Mucosa of gallbladder (tissue), 1 donor: ENCODE measurements at regions not wholly inside any gene's neighbourhood (a gene's known extent, or its start where the extent isn't known, plus 50 kb on each side); places are given as distances from the start of the nearest gene placed in this dataset.

Source experiments
- DNase-seq: peaks from one replicate; pipeline ENCODE4 v3.0.0-alpha.2; 2020; ENCODE audit warnings: low spot score
- donor health status: DM: no; HTN: no; CAD: no.

DNA sequence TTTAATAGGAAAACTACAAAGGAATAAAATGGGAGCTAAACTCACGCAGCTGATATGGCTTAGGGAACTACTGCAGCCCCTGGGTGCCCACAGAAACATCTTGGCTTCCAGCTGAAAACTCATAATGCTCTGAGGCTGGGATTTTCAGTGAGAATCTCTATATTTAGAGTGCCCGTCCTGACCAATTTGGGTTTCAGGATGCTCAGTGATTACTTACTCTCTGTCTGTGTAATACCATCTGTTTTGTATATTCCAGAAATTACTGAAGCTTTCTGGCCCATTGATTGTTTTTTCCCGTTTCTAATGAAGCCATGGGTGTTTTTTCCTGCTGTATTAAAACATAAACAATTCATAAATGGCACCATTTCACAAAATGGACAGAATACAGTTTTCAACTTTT is 50.6 kb upstream of the ZNF385D start:
- DNase-seq: no peak

DNA sequence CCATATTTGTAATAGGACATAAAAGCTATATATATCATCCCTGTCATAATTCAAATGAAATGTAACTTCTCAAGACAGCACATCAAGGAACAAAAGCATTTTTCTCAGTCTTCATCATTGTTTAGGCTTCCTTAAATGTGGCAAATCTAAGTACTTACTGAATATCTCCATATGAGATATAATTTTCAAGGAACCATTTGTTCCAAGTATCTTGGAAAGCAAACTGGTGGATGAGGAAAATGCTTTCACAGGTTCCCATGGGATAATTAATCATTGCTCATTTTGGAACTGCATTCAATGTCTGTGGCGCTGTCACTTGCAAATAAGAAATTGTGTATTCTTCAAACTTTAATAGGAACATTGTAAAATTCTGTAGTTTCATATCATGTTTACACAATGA is 52.6 kb upstream of the ZNF385D start:
- DNase-seq: no peak

DNA sequence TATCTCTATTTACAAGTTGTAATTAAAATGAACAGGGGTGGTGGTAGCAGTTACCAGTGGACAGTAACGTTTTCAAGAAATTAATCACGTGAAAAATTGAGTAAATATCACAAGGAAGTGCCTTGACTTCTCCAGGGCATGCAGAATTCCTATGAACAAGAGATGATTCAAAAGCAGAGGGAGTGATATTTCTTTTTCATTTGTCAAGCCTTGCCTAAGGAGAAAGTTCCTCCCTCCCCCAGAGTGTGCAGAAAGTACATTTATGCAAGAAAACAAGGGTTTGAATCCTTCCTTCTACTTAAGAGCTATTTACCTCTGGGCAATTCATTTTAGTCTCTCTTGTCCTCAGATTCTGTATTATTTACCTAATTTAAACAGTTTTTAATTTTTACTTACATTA is 53.3 kb upstream of the ZNF385D start:
- DNase-seq: no peak

DNA sequence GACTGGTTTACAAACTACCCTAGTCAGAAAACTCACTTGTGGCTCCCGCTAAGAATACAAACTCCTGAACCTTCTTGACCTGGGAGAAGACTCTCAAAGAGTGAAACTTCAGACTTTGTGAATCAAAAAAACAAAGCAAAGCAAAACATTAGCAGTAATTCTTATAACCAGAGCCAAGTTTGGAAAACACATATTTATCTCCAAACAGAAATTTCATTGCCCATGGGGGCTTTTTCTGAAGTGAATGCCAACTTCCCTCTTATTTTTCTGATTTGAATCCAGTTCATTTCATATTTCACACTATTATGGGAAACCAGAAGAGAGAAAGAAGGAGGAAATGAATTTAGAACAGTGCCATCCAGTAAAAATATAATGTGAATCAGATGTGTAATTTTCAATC is 55.7 kb upstream of the ZNF385D start:
- no peak for DNase-seq

DNA sequence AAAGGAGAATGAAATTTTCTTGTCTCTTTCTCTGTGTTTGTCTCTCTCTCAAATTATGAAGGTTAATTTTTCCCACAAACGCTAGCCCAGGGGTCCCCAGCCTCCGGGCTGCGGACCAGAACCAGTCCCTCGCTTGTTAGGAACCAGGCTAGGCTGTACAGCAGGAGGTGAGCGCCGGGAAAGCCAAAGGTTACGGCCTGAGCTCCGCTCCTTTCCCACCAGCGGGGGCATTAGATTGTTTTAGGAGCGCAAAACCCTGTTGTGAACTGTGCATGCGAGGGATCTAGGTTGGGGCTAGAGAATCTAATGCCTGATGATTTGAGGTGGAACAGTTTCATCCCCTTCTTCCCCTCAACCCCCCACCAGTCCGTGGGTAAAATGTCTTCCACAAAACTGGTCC is 74.7 kb upstream of the ZNF385D start:
- no peak for DNase-seq

DNA sequence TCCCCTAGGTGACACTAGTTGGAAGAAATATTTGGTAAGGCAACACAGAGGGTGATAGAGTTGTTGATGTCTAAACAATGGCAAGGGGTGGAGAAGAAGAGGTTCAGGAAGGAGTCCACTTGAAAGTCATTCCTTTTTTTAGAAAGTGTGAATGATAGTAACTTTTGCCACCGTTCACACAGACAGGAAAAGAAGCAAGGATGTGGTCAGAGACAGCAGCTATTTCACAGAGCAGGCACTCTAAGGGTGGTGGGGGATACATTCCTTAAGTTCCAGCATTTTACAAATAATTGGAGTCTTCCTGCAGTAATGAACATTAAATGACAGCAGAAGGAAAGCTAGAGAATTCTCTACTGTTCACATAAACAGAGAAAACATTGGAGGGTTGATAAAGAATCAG is 75.4 kb upstream of the ZNF385D start:
- DNase-seq: no peak

DNA sequence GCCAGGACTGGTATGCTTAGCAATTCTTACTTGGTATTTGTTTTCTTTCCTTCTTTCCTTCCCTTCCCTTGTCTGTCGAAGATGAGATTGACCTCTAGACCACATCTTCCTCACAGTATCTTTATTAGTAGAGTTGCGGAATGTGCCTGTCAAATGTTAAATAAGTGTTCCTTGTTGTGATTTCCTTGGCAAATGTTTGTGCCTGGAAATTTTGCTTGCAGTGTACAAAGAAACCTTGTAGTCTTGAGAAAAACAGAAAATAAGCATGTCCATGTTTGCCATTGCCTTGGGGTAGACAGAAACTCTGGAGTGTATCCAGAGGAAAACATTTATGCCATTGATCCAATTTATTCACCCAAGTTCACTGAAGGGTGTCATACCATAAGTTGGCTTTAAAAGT is 79.5 kb upstream of the ZNF385D start:
- DNase-seq: no peak

DNA sequence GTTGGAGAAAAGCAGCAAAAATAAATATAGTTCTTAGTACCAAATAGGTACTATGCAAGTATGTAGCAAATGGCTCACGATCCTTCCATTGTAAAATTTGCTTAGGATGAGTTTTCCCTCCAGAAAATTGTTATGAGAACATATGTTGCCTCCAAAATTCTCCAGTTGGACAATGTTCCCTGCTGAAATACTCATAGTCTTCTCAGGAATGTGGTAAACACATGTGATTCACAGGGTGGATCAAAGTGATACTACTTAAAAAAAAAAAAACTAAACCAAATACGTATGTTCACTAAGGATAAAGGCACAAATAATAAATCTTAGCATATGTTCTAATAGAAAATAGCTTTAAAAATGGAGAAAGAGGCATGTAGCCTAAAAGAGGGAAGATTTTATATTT is 84.3 kb upstream of the ZNF385D start:
- no peak for DNase-seq

DNA sequence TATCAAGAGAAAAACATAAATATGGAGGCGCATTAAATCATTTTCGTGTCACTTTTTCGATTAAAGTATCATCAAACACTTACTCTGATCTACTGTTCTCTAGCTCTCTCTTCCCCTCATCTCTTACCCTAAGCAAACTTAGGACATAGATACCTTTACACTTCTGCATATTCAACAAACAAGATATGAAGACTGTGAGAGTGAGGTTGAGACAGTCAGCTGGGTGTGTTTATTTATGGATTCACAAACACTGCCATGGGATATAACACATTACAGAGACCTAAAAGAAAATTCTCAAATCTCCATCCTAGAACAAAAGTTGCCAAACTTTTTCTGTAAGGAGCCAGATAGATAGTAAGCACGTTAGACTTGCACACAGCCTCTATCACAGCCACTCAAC is 85.2 kb upstream of the ZNF385D start:
- DNase-seq: no peak

DNA sequence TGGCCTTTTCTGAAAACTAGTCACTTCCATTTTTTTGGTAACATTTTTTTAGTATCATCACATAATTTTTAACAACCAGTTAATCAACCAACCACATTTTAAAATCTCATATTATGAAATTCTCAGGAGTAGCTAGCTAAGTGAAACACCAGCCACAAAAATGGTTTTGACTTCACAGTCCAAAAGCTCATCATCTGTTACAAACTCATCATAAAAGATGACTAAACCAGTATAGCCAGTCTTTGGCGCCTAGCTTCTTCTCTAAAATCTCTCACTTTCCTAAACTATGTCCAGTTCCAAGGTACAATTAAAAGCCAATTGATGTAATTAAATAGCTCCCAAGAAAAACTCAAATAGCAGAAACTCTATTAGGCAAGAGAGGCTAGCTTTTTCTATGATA is 88.2 kb upstream of the ZNF385D start:
- DNase-seq: no peak

DNA sequence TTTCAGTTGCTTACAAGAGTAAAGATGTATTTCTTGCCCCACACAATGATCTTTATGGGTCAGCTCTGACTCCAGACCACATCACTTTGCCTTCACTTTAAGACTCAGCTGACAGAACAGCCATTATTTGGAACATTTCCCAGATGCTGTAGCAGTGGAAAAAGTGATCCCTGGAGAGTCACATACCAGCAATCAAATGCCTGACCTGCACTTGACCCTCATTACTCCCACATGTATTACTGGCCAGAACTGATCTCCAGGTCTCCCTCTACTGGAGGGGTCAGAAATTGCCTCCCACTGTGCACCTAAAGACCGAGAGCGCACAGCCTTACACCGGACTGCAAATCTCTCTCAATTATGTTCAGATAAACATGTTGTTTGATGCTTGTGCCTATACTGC is 88.6 kb upstream of the ZNF385D start:
- DNase-seq: no peak

DNA sequence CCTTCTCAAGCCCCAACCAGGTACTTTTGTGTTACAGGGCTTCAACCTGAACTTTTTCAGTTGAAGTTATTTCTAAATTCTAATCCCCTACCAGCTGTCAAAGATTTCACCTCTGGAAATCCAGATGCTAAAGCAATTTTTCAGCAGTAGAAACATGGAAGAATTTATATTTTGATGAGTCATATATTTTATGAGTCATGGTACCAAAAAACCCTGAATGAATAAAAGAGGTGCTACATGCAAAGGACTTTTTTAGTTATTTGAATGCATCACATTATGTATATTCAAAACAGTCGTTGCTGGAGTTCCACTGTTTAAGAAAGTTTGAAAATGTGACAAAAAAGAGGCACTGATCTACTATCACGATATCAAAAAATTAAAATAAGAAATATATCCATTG is 96.0 kb upstream of the ZNF385D start:
- DNase-seq: no peak

DNA sequence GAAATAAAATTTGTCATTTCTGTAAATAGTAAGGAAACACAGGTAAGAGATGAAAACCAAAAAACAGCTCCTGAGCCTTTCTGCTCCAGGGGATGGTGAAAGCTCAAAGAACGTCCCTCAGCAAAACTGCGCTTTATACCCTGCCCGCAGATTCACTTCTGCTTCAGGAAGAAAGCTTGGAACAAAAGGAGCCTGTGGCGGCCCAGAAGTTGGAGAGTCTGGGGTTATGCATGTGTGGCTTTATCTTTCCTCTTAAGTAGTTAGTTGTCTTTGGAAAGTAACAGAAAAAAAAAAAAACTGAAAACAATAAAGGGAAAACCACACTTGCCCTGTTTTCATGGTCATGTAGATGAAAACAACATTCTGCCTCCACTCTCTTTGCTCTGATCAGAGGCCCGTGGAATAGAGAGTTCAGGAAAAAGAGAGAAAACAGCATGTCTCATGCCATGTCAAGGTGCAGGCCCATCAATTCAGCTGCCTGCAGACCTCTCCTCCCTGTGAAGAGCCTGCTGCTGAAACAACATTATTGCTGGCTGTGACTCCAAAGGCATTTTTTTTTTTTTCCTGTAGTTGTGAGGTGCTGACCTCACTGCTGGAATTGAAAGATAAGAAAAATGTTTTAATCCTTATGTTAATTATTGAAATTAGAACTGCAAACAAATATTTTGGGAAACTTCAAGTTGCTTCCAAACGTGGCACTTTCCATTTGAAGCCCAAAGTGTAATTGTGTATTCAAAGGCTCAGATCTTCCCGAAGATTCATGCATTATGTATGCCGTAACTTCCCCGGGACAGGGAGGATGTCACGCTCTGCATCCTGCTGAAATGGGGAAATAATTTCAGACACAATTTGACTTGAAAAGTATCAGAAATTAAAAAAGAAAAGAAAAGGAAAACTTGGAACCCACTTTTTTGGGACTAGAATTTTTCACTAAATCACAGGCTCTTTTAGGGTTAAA is 108.4 kb upstream of the ZNF385D start:
- DNase-seq: no peak

DNA sequence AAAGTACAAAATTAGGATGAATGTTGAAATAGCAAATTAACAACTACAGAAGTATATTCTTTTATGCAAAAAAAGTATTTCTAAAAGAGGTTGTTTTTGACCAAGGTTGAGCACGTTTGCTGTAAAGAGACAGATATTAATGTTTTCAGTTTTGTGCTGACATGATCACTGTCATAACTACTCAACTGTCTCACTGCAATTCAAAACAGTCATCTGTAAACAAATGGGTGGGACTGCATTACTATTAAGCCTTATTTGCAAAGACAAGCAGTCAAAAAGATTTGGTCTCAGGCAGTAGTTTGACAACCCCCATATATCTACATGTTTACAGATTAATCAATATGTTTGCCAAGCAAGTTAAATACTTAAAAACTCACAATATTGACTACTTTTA is 109.1 kb upstream of the ZNF385D start:
- DNase-seq: no peak

DNA sequence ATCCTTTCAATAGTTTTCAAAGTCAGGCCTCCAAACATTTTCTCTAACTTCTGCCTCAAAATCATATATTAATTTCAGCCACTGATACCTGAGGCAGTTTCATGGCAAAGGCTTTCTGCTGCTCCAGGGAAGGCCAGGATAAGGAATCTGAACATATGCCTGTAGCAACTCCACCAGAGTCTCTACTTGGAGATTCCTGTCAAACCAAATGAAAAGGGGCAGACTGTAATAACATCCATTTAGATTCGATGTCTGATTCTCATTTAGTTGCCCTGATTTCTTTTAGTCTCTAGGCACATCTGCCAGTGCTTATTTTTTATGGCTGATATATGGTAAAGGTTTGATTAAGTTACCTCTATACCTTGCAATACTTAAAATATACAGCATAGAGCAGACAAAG is 109.6 kb upstream of the ZNF385D start:
- no peak for DNase-seq

DNA sequence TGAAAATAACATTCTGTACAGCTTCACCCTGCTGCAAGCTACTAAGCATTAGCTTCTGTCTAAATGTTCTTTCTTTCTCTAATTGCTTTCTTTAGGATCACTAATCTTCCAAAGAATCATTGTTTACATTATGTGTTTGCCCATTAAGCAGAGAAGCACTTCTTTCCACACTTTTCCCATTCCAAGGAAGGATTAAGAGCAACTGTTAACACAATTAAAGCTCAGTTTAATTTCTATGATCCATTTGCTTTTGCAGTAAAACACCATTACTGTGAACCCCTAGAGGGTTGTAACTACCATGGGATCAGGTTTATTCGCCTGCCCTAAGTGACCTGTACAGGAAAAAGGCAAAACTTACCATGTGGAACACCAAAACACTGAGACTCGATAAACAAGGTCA is 125.8 kb upstream of the ZNF385D start:
- DNase-seq: no peak

DNA sequence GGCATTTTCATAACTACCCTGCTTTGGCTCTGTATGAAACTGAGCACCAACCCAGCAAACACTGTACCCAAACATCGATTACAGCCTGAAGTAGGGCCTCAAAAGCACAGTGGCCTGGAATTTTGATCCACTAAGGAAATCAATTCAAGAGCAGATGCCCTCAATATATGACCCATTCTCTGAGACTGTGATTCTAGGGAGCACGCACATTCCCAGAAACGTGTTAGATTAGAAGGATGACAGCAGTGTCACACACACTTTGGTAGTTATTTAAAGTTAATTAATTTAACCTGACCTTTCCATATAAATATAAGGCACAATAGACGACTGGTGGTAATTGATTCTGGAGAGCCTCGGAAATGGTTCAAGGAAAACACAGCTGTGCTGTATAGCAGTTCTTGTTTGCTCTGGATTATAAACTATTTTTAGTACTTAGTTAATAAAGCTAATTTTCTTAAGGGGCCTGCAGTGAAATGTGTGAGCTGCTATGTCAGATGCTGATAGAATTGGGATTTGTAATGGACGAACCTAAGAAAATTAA is 126.3 kb upstream of the ZNF385D start:
- no peak for DNase-seq

DNA sequence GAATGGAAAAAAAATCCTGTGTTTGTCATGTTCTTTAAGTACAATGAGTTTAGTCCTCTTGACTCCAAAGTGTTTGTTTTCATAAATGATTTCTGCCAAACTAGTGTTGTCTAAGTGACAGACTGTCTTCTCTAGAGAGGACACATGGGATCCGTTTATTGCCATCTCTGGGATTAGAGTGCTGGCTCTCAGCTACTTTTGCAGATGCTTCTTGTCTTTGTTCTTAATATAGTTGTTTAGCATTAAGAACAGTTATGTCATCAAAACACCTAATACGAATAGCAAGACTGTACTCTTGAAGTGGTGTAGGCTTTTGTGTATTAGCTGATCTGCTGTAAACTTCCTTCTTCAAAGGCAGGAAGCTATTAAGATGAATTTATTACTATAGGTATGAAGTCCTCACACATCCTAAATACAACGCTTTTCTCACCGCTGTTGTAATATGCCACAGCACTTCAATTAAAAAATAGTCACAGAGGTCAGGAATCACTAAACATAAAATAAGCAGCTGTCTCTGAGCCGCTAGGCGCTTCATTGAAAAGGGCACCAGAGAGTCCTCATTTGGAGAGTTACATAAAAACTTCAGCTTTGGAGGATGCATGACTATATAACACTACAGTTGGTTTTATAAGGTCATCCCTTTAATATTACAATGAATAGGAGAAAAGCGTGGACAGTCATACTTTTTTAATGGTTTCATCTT is 128.3 kb upstream of the ZNF385D start:
- no peak for DNase-seq

DNA sequence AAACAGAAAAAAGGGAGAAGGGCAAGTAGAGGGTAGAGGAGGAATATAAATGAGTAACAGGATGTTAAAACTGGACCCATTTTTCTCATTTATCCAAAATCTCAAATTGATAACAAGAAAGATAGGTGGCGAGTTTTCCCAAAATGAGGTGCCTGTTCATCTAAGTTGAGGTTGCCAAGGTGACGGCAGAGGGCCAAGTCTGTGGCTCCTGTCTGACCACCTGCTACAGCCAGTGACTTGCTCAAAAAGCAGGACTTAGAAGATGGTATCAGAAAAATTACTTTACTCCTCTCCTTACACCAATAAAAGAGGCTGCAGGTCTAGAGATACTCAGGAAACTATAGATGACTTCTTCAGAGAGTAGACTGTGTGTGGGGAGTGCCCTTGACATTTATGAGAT is 137.6 kb upstream of the ZNF385D start:
- no peak for DNase-seq

DNA sequence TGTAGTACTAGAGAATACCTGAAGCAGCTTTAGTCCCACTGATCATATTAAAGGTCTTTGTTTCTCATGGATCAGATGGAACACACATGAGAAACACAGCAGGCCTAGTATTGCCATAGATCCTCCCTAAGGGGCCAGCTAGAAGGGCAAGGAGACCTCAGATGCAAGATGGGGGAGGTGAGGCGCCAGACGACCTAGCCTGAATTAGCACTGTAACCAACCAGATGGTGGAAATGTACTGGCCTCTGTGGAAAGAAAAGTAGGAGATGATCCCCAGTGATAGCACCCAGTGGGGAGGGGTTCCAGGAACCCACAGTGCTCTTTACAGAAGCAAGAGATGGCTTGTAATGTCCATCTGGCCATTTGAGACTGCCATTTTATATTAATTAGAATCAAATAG is 138.2 kb upstream of the ZNF385D start:
- no peak for DNase-seq

DNA sequence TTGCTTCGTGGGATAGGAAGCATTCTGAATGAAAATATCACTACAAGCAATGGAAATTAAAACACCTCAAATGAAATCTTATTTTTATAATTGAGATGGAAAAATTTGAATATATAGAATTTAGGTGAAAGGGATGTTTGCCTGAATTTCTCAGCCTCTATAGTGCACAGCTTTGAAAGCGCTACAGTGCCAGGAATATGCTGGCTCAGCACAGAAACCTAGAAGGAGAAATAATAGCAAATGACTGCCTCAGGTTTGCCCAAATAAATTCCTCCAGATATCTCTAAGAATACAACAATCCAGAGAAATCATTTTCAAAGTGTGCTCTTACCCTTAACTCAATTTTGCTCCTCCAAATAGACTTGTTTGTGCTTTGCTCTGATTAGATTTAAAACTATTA is 141.1 kb upstream of the ZNF385D start:
- DNase-seq: no peak

DNA sequence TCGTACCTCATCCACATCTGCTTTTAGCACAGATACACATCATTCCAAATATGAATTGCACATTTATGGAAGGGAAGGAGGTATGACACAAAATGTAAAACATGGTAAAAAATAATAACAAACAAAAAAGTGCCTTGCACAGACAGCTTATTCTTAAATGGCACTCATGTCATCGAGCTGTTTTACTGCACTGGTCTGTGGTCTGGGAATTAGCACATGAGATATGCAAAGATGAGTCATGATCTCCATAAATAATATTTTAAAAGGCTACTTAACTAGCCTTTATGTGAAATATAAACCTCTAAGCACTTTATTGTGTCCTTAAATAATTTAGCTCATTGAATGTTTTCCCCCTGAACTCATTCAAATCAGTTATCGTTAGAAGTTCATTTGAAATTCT is 142.2 kb upstream of the ZNF385D start:
- no peak for DNase-seq
